HG03520 (cell line): ENCODE measurements at regions not wholly inside any gene's neighbourhood (a gene's known extent, or its start where the extent isn't known, plus 50 kb on each side); places are given as distances from the start of the nearest gene placed in this dataset.

Experiments
- ATAC-seq: cut with Tn5 transposase; IDR thresholded peaks from one replicate; pipeline ENCODE4 v1.9.1; 2021; ENCODE audit warnings: mild to moderate bottlenecking, moderate library complexity; ENCODE audit not compliant: unreplicated experiment

- ATAC-seq: no peak
Observed at GRCh38 chr6:28732052-28732451, 191.7 kb downstream of the TRIM27 start.

- no peak for ATAC-seq
Observed at GRCh38 chr6:28734443-28734959, 189.3 kb downstream of the TRIM27 start.

GRCh38 chr6:28736121-28736520, 187.7 kb downstream of the TRIM27 start:
- no peak for ATAC-seq

GRCh38 chr6:28737750-28738395, 185.9 kb downstream of the TRIM27 start:
- ATAC-seq: no peak

GRCh38 chr6:28738396-28738765, 185.4 kb downstream of the TRIM27 start:
- no peak for ATAC-seq

GRCh38 chr6:28741363-28741762, 182.4 kb downstream of the TRIM27 start:
- no peak for ATAC-seq

- no peak for ATAC-seq
Observed at GRCh38 chr6:28742668-28743270, 181.0 kb downstream of the TRIM27 start.

- no peak for ATAC-seq
Observed at GRCh38 chr6:28743271-28743789, 180.5 kb downstream of the TRIM27 start.

GRCh38 chr6:28747083-28747630, 176.6 kb downstream of the TRIM27 start:
- ATAC-seq: no peak

- ATAC-seq: no peak
Observed at GRCh38 chr6:28747631-28748157, 176.1 kb downstream of the TRIM27 start.

GRCh38 chr6:28748192-28748591, 175.6 kb downstream of the TRIM27 start:
- ATAC-seq: no peak

- ATAC-seq: no peak
Observed at GRCh38 chr6:28750926-28751458, 172.8 kb downstream of the TRIM27 start.

- ATAC-seq: no peak
Observed at GRCh38 chr6:28751514-28751913, 172.3 kb downstream of the TRIM27 start.

GRCh38 chr6:28751963-28752350, 171.8 kb downstream of the TRIM27 start:
- no peak for ATAC-seq

- no peak for ATAC-seq
Observed at GRCh38 chr6:28757429-28758045, 166.2 kb downstream of the TRIM27 start.

GRCh38 chr6:28758046-28758817, 165.6 kb downstream of the TRIM27 start:
- no peak for ATAC-seq

GRCh38 chr6:28758818-28759235, 165.0 kb downstream of the TRIM27 start:
- ATAC-seq: no peak

- ATAC-seq: no peak
Observed at GRCh38 chr6:28764014-28764723, 159.6 kb downstream of the TRIM27 start.

- ATAC-seq: no peak
Observed at GRCh38 chr6:28764761-28765282, 159.0 kb downstream of the TRIM27 start.

GRCh38 chr6:28765978-28766351, 157.8 kb downstream of the TRIM27 start:
- ATAC-seq: no peak
